ENCODE measurements at regions not wholly inside any gene's neighbourhood (a gene's known extent, or its start where the extent isn't known, plus 50 kb on each side); places are given as distances from the start of the nearest gene placed in this dataset.
"Not testable (repeated sequence)": the region's sequence is repeated elsewhere in the genome, so short reads cannot be mapped to it uniquely, and the experiment has no call there.

DNA sequence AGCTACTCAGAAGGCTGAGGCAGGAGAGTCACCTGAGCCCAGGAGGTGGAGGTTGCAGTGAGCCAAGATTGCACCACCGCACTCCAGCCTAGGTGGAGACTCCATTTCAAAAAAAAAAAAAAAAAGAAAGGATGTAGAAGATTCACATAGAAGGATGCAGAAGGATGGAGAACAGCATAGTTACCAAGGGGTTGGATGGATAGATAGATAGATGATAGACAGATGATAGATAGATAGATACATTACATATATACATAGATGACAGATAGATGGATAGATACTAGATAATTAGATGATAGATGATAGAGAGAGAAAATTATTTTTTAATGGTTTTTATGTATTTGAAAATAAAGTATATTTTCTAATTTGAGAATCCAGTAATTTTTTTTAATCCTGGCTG, 160.7 kb upstream of the ARID1B start:
- DNase-seq (ENCODE audit: low read depth in 4 of 4, low spot score in 3 of 4): no peak

DNA sequence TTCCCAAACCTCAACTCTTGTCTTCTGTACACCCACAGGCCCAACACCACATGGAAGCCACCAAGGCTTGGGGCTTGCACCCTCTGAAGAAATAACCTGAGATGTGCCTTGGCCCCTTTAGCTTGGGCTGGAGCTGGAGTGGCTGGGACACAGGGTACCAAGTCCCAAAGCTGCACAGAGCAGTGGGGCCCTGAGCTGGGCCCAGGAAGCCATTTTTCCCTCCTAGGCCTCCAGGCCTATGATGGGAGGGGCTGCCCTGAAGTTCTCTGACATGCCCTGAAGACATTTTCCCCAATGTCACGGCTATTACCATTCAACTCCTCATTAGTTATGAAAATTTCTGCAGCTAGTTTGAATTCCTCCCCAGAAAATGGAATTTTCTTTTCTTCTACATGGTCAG, 163.2 kb upstream of the ARID1B start:
- DNase-seq (ENCODE audit: low read depth in 4 of 4, low spot score in 3 of 4): no peak

DNA sequence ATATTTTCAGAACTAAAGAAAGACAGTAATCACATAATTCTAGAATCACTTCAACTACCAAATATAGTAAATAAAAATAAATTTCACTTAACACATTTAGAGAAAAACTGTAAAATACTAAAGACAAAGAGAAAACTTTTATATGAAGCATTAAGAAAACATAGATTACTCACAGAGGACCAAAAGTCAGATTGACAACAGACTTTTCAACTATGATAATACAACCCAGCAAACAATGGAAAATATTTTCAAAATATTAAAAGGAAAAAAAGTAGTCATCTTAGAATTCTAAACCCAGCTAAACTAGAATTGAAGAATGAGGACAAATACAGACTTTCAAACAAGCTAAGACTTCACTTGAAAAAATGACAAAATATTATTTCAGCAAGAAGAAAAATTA, 164.8 kb upstream of the ARID1B start:
- no peak for DNase-seq (ENCODE audit: low read depth in 4 of 4, low spot score in 3 of 4)

DNA sequence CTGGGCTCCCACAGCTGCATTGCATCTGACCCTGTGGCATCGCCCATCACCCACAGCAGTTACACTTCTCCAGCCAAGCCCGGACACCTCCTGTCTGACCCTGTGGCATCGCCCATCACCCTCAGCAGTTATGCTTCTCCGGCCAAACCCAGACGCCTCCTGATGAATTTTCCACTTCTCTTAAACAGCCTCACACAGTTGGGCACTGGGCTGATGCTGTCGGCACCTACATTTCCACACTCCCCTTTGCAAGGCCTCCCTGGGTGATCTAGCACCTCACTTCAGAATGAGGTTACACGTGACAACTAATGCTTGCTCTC, 175.2 kb upstream of the ARID1B start:
- DNase-seq (ENCODE audit: low read depth in 4 of 4, low spot score in 3 of 4): no peak

DNA sequence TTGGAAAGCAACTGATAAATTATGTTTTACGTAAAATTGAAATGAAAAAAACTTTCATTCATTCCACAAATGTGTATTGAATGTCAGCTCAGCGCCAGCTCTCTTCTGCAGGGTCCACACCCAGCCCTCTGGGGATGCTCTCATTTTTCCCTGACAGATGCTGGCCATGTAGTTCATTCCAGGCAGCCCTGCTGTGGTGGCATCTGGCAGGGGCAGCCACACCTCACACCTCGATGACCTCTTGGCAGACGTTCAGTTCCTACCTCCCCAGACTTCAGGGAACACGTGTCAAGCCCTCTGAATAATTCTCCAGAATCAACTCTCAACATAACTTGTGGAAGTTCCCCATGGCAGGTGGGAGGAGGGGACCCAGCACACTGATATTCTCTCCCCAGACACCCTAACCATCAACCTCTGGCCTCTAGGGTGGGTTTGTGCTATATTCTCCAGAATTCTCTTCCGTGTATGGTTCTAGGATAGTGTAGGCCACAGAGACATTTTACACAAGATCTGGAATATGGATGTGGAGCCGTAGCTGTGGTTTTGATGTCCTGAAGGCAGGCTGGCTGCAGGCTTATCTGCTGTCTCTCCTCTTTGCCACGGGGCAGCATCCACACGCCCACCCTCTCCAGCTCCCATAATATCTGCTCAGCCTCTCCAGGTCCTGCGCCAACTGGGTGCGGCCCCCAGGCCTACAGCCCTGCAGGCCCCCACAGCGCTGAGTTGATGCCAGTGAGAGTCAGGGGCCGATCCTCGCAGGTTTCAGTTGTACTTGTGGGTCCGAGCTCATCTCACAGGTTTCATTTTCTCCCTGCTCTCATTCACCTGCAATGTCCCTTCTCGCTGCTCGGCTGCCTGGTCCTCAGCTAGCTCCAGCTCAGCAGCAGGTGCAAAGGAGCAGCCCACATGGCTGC, 175.8 kb upstream of the ARID1B start:
- no peak for DNase-seq (ENCODE audit: low read depth in 4 of 4, low spot score in 3 of 4)

DNA sequence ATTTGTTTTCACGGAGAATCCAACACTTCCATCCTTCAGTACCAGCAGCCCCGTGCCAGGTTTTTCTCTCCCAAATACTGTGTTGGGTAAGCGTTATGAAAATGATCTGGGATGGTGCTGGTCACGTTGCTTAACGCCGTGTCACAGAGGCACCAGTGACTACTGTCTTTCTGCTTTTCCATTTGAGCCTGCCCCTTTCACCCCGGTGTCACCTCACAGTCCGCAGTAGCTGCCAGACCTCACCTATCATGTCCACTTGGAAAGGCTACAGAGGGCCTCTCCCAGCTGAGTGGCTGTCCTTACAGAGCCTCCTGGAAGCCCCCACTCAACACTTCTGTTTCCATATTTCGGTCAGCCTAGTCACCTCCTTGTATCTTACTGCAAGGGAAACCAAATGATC, 176.5 kb upstream of the ARID1B start:
- no peak for DNase-seq (ENCODE audit: low read depth in 4 of 4, low spot score in 3 of 4)

DNA sequence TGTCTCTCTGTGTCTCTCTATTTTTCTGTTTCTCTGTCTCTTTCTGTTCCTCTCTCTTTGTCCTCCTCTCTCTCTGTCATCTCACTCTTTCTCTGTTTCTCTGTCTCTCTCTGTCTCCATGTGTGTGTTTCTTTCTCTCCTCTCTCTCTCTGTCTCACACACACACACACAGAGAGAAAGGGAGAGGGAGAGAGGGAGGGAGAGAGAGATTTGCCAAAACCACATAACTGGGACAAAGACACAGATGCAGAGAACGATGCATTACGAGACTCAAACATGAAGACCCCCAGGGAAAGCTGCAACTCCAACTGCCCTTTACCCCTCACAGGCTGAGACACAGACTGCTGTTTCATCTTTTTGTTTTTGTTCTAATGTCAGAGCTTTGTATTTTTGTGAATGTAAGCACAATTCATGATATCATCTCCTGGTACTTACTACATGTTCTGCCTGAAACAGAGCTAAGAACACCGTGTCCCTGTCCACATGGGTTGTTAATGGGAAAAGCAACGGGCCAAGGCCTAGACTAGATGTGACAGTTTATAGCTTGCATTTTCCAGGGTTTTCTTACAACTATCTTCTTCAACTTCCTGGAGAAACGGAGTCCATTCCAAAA, 177.1 kb upstream of the ARID1B start:
- no peak for DNase-seq (ENCODE audit: low read depth in 4 of 4, low spot score in 3 of 4)

DNA sequence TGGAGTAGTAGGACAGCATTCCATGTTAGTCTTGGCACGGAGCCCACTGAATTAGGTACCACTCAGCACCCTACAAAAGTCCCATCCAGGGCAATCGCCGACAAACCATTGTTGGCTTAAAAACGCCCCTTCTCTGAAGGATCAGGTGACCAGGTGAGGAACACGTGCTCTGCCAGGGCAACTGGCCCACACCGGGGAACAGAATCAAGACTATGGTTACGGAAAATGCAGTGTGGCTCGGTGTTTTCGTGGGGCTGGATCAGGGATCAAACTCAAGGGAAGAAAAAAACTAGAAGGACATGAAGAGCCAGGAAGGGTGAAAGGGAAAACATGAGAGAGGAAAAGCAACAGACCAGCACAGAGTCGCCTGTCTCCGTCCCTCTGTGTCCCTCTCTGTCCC, 177.8 kb upstream of the ARID1B start:
- DNase-seq (ENCODE audit: low read depth in 4 of 4, low spot score in 3 of 4): no peak

DNA sequence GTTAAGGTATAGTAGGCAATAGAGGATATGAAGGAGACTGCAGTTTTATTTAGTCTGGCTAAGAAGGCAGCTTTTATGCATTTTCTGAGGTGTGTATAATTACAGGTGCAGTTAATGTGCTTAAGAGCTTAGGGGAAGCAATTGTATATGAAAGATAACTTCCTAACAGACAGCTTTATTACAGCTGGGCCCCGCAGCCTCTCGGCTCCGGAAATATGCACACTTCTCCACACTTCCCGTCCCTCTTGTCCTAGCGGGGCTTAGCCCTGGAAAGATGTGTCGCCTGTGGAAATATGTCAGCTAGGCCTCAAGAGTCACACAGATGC, 178.4 kb upstream of the ARID1B start:
- no peak for DNase-seq (ENCODE audit: low read depth in 4 of 4, low spot score in 3 of 4)

DNA sequence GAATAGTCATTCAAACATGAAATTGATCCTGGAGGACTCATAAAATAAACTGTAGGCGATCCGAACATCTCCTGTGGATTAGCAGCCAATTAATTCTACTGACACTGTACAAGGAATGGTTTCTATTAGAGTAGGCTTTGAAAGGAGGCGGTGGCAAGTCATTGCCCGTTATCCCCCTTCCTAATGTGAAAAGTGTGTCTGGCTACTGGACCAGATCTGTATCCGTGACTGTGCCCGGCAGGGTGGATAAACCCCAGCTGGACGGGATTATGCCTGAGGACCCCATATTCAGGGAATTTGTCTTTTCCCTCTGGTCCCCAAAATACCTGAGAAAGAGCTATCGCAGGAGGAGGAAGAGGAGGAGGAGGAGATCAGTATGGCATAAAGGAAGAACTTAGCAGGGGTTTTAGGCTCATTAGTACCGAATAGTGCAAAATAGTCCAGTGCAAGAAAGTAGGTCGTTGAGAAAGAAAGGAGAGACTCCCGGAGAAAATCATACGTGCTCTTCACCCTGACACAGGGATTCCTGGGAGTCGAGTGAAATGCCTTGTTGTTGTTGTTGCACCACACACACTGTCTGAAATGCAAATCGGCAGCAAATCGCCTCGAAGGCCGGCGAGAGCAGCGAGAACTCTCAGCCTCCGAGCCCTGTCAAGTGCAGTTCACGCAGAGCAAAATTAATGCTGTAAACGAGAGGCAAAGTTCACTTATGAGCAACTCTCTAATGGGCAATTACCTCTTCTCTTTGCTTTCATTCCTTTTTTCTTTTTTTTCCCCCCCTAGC, 178.9 kb upstream of the ARID1B start:
- DNase-seq (ENCODE audit: low read depth in 4 of 4, low spot score in 3 of 4): no peak

DNA sequence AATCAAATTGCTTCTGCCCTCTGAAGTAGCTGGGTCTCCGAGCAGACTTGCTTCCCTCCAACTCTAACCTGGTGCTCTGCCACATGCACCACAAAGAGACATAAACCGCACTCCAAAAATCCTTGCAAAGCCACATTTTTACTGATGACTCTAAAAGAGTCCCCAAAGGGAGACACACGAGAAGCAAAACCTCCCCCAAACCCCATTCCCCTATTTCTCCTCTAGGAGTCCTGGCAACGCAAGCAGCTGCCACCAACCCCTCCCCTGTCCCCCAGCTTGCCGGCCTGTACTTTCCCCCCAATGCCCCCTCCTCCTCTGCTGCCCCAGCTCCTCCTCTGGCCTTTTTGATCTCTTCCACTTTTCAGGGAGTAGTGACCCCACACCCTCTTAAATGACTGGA, 180.1 kb upstream of the ARID1B start:
- no peak for DNase-seq (ENCODE audit: low read depth in 4 of 4, low spot score in 3 of 4)

DNA sequence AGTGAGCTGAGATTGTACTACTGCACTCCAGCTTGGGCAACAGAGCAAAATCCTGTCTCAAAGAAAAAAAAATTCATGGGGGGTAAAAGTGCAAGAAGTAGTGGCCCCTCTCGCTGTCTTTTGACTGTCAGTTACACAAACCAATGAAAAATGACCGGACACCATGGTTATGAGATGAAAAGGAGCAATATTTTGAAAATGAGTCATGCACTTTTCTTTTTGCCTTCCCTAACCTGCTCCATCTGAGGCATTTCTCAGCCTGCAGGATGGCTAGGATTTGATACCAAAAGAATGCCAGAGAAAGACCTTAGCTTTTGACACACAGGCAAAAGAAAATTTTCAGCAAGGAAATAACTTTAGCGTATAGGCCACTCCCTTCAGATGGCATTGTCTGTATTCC, 181.7 kb upstream of the ARID1B start:
- DNase-seq (ENCODE audit: low read depth in 4 of 4, low spot score in 3 of 4): no peak

DNA sequence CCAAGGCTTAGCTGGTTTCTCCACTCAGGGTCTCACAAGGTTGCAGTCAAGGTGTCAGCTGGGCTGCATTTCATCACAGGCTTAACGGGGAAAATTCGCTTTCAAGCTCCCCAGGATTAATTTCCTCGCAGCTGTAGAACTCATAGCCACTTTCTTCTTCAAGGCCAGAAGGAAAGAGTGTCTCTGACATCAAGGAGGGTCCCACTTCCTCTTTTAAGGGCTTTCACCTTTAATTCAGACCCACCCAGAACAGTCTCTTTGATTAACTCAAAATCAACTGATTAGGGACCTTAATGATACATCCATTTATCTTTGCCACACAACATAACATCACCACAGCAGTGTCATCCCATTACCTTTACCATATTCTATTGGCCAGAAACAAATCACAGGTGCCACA, 183.3 kb upstream of the ARID1B start:
- no peak for DNase-seq (ENCODE audit: low read depth in 4 of 4, low spot score in 3 of 4)

DNA sequence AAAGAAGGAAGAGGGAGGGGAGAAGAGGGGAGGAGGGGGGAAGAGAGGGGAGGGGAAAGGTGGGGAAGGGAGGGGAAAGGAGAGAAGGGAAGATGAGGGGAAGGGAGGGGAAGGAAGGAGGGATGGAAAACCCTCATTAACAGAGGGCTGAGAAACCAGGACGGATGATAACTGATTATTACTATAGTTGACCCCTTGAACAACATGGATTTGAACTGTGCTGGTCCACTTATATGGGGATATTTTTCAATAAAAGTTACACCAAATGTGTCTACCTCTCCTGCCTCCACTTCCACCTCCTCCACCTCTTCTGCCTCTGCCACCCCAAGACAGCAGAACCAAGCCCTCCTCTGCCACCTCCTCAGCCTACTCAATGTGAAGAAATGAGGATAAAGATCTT, 184.1 kb upstream of the ARID1B start:
- DNase-seq (ENCODE audit: low read depth in 4 of 4, low spot score in 3 of 4): no peak

DNA sequence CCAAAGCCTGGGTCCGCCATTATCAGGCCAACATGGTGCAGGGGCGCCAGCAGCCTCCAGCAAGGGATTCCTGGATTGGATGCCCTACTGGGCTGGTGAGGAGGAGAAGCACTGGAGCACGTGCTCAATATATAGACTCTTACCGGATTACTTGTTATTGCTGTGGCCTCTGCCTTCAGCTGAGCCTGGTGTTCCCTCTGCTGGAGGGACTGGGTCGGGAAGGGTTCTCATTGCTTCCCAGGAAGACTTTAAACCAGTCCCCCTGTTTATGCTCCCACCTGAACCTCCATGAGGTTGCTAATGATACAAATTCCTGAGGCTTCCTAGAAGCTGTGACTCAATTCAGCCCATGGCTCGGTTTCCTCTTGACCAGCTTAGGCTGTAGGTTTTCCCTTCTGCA, 186.7 kb upstream of the ARID1B start:
- no peak for DNase-seq (ENCODE audit: low read depth in 4 of 4, low spot score in 3 of 4)

DNA sequence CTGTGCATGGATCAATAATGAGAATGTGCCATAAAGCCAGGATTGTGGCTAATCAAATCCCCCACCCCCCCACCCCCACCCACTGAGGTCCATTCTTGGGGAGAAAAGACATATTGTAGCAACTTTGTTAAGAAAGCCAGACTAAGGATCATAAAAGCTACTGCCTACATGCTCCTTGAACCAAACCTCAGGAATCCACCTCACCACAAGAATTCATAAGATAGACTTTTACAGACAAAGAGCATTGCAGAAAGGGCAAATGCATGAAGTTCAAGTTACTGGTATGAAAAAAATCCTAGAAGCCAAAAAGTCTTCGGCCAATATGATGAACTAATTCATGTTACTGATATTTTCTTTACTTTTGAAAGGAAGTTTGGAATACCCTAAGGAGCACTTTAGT, 187.9 kb upstream of the ARID1B start:
- no peak for DNase-seq (ENCODE audit: low read depth in 4 of 4, low spot score in 3 of 4)

DNA sequence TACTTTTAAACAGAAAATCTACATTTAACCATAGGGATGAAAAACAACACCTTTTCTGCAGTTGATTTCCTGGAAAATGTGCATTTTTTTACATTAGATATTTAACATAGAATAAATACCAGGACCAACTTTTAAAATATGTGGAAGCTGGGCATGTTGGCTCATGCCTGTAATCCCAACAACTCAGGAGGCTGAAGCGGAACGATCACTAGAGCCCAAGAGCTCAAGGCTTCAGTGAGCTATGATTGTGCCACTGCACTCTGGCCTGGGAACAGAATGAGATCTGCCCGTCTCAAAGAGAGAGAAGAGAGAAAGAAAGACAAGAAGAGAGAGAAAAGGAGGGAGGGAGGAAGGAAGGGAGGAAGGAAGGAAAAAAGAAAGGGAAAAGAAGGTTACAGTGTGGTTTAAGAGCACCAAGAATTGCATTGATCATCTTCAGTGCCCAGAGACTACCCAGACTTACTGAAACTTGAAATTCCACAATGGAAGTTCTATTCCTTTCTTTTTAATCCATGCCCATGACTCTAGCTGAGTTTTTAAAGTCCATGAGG, 189.4 kb upstream of the ARID1B start:
- no peak for DNase-seq (ENCODE audit: low read depth in 4 of 4, low spot score in 3 of 4)

DNA sequence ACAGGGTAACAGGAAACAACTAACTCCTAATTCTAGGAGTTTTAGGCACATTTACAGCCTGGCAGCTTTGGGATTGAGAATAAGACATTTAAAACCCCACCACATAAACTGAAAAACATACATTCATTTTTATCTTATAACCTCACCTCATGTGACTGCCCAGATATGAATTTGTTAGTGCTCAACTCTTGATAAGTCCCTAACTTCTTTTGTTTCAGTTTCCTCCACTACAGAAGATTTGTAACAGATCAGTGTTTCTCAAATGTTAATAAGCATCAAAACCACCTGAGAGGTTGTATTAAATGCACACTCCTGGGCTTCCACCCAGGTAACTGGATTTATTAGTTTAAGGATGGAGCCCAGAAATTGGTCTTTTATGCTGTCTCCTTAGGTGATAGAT, 190.1 kb upstream of the ARID1B start:
- no peak for DNase-seq (ENCODE audit: low read depth in 4 of 4, low spot score in 3 of 4)

DNA sequence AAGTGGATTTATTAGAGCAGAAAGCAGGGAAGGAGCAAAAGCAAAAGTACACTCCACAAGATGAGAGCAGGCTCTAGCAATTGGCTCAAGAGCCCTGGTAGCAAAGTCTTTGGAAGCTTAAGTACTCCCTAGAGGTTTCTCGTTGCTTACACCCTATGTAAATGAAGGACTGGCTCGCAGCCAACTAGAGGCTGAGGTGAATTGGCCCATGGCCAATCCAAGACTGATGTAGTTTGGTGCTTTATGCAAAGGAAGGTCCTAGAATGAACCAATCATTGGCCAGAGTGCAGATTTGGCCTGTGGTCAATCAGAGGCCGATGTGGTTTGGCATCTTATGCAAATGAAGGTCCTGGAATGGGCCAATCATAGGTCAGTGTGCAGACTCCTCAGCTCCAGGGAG, 191.3 kb upstream of the ARID1B start:
- DNase-seq (ENCODE audit: low read depth in 4 of 4, low spot score in 3 of 4): no peak

DNA sequence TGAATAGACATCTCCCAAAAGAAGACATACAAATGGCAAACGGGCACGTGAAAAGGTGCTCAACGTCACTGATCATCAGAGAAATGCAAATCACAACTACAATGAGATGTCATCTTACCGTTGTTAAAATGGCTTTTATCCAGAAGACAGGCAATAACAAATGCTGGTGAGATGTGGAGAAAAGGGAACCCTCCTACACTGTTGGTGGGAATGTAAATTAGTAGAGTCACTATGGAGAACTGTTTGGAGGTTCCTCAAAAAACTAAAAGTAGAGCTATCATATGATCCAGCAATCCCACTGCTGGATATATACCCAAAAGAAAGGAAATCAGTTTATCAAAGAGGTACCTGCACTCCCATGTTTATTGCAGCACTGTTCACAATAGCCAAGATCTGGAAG, 193.1 kb upstream of the ARID1B start:
- not testable (repeated sequence) for DNase-seq (ENCODE audit: low read depth in 4 of 4, low spot score in 3 of 4)

DNA sequence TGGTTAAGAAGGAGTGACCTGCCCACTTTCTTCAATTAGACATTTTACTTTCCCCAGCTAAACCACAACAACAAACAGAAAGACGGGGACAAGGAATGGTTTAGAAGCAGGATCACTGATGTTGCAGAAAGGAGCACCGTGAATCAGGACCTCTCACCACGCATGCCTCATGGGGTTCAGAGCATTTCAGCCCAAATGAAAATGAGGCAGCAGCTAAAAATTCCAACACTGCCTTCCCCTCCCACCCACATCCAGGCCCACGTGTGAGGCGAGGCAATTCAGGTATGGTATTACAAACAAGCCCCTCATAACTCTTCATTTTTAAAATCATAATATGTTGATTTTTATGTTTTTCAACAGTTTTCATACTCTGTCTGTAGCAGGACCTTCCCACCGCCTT, 194.1 kb upstream of the ARID1B start:
- DNase-seq (ENCODE audit: low read depth in 4 of 4, low spot score in 3 of 4): no peak

DNA sequence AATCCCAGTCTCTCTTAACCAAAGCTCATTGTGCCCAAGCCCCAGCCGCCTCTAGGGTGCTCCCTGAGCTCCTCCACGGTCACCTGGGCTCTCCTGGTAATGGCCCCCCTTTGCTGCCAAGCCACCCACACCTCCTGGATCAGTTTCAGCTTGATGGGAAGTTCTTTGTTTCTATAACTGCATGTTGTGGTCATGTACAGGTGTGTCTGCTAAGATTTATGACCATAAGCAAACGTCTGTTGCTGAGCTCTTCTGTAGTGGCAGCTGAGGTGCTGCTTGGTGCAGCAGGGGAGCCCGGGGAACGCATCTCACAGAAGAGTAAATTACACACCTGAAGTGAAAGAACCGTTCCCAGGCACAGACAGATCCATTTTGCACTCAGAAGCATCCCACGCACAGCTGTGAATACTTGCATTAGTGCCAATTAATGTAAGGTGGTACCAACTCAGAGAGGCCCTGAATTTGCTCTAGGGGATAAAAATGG, 194.6 kb upstream of the ARID1B start:
- DNase-seq (ENCODE audit: low read depth in 4 of 4, low spot score in 3 of 4): no peak
